Limb (tissue), 2 donors: ENCODE measurements at regions not wholly inside any gene's neighbourhood (a gene's known extent, or its start where the extent isn't known, plus 50 kb on each side); places are given as distances from the start of the nearest gene placed in this dataset.
A peak's percentile ranks its signal among the peaks of the same experiment; 100 is the strongest.

Source experiments
- DNase-seq, 2 donors: peaks; one replicate each; pipeline ENCODE4 v3.0.0-alpha.2; 2016; ENCODE audit errors: extremely low spot score in 2 of 2

GRCh38 chr6:93787841-93788240 is 368.5 kb upstream of the EPHA7 start:
- no peak for DNase-seq

- no peak for DNase-seq
Observed at GRCh38 chr6:93786474-93787330, 367.3 kb upstream of the EPHA7 start.

DNA sequence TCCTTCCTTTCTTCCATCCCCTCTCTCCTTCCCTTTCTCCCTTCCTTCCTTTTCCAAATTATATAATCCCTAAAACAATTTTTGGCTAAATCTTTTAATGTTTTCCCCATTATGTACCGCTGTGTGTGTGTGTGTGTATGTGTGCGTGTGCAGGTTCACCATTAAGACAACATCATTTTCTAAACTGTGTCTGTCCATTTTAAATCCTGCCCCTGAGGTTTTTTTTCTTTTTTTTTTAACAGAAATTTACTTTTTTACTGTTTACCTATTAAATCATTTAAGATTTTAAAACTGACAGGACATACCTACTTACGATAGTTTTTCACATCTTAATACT is 366.3 kb upstream of the EPHA7 start:
- DNase-seq = no peak

DNA sequence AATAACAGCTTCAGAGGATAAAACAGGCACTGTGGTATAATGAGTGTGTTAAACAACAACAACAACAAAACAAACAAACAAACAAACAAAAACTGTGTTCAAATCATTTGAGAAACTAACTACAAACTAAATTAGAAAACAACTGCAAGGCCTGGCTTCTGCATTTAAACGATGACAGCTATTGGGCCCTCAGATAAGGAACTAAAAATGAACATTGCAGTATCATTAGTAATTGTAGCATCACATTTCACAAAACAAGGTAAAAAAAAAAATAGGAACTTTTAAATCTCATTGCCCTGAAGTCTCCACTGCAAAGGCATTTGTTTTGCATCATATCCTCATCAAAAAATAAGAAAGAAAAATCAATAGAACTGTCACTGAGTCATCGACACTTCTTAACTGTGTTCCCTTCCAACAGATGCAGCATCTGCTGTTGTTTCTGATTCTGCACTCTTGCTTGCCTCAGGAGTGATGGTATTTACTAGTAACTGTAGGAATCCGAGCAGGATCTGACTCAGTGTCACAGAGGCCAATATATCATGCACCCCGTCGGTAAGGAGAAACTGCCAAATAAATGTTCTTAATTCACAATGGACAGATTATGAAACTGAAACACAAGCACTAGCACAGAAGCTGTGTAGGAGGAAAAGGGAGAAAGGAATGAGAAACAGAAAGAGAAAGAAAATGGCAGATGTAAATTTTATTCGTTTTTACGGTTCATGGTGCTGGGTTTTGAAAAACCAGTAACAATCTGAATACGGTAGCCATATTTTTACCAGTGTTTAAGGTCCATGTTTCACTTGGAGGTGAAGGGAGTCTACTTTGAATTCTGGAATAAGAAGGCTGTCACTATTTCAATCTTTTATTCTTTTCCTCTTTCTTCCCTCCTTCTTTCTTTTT is 365.7 kb upstream of the EPHA7 start:
- DNase-seq = peak in 1 of 2 donors; percentile 42

- DNase-seq = peak in 1 of 2 donors; percentile 27
Observed at GRCh38 chr6:93779086-93779841, 359.9 kb upstream of the EPHA7 start.

DNA sequence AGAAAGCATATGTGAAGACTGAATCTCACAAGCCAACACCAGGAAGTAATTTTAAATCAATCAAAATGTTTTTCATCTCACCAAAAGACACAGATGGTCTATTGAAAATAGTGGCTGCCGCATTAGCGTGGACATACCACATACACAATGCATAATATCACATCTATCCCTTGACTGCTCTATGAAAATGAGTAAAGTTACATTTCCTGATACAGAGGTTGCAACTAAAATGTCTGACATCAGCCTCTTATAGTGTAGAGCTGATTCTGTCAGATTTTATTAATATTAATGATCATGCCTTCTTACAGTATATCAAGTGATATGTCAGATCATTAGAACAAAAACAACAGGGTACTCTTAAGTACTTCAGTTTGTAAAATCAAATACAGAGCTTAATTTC is 339.8 kb upstream of the EPHA7 start:
- no peak for DNase-seq

GRCh38 chr6:93751969-93752368 is 332.6 kb upstream of the EPHA7 start:
- DNase-seq = no peak

GRCh38 chr6:93749930-93750329 is 330.6 kb upstream of the EPHA7 start:
- no peak for DNase-seq

- no peak for DNase-seq
Observed at GRCh38 chr6:93749191-93749590, 329.8 kb upstream of the EPHA7 start.

GRCh38 chr6:93746892-93747291 is 327.5 kb upstream of the EPHA7 start:
- DNase-seq = no peak

- no peak for DNase-seq
Observed at GRCh38 chr6:93745306-93745705, 325.9 kb upstream of the EPHA7 start.

GRCh38 chr6:93735099-93735498 is 315.7 kb upstream of the EPHA7 start:
- DNase-seq = no peak

DNA sequence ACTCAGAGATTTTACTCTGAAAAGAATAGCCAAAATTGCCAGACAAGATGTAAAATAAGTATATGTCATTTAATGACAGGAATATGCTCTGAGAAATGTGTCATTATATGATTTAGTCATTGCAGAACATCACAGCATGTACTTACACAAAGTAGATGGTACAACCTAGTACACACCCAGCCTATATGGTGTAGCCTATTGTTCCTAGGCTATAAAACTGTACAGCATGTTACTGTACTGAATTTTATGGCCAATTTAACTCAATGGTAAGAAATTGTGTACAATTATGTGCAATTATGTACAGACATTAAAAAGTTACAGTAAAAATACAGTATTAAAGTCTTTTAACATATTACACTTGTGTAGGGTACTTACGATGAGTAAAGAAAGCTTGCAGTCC is 311.9 kb upstream of the EPHA7 start:
- DNase-seq = no peak

DNA sequence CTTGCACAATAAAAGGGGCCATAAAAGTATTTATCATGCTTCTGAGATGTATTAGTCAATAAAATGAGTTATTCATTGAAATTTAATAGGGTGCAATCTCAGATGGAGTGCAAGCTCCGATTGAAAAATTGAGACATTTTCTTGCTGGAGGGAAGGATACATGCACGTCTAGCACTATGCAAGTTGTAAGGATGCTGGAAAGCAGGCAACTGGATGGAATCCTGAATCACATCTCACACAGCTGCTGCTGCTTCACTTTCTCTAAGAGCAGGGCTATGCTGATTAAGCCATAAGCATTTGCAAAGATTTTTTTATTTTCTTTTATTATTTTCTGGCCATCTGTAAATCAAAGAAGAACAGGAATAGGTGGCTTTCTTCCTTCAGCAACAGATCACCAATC is 308.8 kb upstream of the EPHA7 start:
- DNase-seq = no peak

DNA sequence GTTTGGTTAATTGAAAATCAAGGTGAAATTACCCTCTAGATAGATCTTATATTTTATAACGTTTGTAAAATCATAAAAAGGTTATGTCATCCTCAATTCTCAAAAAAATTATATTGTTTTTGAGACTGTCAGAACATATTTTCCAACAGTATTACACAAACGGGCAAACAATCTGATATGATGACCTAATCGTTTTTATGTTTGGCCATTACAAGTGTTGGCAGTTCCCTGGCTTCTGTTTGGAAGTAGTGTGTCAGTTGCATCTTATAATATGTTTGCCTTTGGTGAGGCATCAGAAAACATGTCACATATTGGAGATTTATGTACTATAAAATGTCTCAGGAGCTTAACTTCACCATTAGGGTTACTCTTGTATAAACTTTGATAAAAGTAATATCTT is 308.1 kb upstream of the EPHA7 start:
- no peak for DNase-seq

DNA sequence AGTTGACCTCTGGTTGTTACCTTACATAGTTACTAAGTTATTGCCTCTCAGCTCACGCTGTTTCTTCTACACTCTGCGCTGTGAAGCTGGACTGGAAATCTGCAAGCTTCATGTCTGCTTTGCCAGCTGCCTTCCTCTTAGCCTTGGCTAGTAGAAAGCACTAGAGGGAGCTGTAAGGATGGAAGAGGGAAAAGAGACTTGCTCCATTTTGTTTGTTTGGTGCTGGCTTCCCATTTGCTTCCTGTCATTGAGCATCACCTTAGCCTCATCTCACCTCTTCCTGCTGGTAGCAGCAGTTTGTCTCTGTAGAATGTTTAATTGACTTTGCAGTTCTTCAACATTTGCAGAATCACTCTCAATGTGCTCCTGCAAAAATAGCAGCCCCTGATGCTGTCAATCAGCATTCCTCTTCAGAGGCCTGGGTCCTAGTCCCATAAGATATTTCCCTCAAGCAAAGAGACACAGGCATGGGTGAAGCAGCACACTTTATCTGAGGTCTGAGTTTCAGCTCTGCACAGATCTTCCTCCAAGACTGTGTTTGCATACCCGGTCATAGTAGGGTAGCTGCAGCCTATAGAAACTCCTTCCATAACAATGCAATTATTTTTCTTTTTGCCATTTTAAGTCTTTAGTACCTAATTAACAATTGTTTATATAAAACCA is 302.2 kb upstream of the EPHA7 start:
- DNase-seq = no peak

DNA sequence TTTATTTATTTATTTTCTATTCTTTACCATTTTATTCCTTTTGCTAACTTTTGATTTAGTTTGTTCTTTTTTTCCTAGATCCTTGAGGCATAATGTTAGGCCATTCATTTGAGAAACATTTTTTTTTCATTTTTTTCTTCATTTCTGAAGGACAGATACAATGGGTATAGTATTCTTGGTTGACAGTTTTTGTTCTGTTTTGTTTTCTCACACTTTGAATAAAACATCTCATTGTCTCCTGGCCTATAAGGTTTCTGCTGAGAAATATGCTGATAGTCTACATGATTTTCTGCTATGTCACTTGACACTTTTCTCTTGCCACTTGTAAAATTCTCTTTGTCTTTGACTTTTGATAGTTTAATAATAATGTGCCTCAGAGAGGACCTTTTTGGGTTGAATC is 294.6 kb upstream of the EPHA7 start:
- no peak for DNase-seq

- no peak for DNase-seq
Observed at GRCh38 chr6:93703431-93703830, 284.1 kb upstream of the EPHA7 start.

- no peak for DNase-seq
Observed at GRCh38 chr6:93701526-93701925, 282.2 kb upstream of the EPHA7 start.

DNA sequence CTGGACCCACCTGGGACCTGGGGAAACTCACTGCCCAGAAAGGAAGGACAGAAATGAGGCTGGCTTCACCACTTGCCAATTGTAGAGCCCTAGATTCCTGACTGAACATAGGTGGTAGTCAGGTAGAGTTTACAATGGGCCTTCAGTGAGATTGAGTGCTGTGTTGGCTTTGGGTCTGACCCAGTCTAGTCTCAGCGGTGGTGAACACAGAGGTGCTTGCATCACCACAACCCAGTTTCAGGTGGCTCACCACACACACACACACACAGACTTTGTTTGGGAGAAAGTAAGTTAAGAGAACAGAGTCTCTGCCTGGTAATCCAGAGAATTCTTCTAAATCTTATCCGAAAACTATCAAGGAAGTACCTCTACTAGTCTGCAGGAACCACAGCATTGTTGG is 266.1 kb upstream of the EPHA7 start:
- no peak for DNase-seq

- DNase-seq = no peak
Observed at GRCh38 chr6:93684339-93684738, 265.0 kb upstream of the EPHA7 start.
